GM12864 (cell line): ENCODE measurements at regions not wholly inside any gene's neighbourhood (a gene's known extent, or its start where the extent isn't known, plus 50 kb on each side); places are given as distances from the start of the nearest gene placed in this dataset.

Experiments used
- DNase-seq: peaks from one replicate; pipeline ENCODE4 v3.0.0-alpha.2; 2011; ENCODE audit warnings: low read depth
- H3K4me3 ChIP-seq: 2 replicates; pipeline ENCODE4 v1.5.1; 2011; ENCODE audit warnings: mild to moderate bottlenecking, low read depth, low read length, control low read depth
- TF ChIP-seq, protein P1 (sequence below): IDR thresholded peaks from 2 replicates; pipeline ENCODE4 v1.5.1; 2011; ENCODE audit warnings: low read depth, mild to moderate bottlenecking, moderate library complexity, low read length, control low read depth, inconsistent platforms; ENCODE audit errors: missing control alignments

DNA sequence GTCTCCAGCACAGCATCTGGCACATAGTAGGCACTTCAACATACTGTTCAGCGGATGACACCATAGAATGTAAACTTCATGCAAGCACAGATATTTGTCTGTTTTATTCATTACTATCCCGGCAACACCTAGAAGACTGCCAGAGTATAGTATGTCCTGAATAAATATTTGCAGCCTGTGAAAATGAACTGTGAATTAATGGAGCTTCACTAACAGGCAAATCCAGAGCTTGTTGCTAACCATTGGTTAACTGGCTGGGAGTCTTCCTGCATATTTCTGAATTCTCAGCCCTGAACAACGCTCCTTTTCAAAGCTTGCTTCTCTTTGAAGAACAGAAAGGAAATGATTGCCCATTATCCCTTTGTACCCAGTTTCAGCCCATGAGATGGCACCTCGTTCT, 243.3 kb upstream of the CRY1 start:
- TF ChIP-seq, protein P1, sequence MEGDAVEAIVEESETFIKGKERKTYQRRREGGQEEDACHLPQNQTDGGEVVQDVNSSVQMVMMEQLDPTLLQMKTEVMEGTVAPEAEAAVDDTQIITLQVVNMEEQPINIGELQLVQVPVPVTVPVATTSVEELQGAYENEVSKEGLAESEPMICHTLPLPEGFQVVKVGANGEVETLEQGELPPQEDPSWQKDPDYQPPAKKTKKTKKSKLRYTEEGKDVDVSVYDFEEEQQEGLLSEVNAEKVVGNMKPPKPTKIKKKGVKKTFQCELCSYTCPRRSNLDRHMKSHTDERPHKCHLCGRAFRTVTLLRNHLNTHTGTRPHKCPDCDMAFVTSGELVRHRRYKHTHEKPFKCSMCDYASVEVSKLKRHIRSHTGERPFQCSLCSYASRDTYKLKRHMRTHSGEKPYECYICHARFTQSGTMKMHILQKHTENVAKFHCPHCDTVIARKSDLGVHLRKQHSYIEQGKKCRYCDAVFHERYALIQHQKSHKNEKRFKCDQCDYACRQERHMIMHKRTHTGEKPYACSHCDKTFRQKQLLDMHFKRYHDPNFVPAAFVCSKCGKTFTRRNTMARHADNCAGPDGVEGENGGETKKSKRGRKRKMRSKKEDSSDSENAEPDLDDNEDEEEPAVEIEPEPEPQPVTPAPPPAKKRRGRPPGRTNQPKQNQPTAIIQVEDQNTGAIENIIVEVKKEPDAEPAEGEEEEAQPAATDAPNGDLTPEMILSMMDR, result no peak
- no peak for DNase-seq
- H3K4me3 ChIP-seq, result no peak overlapping the region

DNA sequence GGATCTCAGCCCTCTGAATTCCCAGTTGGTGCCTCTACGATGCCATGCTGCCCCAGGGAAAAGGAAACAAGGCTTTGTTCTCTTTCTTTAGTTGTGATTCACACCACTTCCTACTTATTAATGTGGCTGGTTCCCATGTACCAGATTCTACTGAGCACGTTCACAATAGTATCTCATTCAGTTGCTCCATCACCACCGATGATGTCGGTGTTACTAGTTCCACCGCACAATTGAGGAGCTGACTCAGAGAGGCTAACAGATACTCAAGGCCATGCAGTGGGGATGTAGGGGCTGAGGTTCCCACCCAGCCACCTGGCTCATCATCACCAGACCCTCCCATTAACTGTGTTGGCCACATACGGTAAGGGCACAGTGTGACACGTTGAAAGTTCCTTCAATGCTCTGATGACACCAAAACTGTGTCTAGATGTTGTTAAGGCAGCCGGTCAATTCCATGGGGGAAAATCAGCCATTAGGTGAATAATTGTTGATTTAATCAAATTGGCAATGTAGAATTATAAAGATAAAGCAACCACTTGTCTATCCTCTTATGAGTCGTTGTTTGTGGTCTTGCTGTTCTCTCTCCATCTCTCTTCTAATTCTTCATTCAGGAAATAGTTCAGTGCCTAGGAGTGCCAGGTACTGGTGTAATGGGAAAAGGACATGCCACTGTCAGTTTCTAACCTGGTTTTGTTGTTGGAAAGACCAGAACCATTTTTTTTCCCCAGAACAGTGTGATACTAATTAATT, 244.2 kb upstream of the CRY1 start:
- TF ChIP-seq, protein P1, result no peak
- no peak overlapping the region for H3K4me3 ChIP-seq
- no peak for DNase-seq

DNA sequence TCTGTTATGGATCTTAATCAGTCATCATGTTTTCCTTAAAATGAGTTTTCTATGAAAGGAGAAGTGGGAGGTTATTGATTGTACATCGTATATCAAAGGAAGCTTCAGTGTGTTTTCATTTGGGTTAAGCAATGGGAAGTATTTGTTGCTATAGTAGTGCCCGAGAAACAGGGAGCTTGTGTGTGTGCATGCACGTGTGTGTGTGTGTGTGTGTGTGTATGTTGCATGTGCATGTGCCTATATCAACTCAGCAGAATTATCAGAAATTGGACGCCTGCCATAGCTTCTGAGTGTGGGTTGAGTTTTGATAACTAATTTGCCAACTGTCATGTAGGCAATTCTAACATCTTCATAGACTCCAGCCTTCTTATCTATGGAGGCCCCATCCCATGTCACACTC, 246.1 kb upstream of the CRY1 start:
- no peak for DNase-seq
- TF ChIP-seq, protein P1, result no peak

DNA sequence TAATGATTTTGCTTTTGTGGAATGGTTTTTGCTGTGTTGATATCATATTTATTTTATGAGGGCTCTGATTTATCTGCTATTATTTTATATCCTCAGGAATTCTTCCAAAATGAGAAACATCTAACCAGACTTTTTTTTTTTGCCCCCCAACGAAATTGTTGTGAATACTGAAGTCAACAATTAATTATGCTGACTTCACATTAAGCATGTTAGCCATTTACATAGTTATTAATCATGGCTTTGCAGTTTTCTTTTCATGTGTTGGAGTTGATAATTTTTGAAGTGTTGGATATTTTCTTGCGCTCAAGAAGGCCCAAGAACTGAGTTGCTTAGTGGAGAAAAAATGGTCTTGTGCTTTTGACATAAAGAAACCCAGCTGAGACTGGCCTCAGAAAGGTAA, 246.6 kb upstream of the CRY1 start:
- TF ChIP-seq, protein P1, result no peak
- H3K4me3 ChIP-seq, result no peak overlapping the region
- no peak for DNase-seq

More for the DNA sequence above, 246.1 kb upstream of the CRY1 start:
- H3K4me3 ChIP-seq, result no peak overlapping the region

DNA sequence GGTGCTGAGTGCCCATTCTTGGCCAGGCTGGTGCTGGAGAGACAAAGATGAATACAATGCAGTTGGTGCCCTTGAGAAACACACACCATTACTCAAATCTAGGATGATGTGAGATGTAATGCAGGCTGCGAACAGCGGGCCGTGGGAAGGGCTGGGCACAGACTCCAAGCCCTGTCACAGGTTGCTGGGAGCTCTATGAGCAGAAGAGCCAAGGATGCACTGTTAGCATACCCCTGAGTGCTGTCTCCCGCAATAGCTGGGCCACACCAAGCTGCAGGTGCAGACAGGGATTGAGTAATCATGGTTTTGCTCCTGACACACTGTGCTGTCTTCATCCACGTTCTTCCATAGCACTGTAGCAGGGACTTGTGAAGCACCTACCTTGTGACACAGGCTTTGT, 247.5 kb upstream of the CRY1 start:
- no peak for DNase-seq
- TF ChIP-seq, protein P1, result no peak
- no peak overlapping the region for H3K4me3 ChIP-seq

DNA sequence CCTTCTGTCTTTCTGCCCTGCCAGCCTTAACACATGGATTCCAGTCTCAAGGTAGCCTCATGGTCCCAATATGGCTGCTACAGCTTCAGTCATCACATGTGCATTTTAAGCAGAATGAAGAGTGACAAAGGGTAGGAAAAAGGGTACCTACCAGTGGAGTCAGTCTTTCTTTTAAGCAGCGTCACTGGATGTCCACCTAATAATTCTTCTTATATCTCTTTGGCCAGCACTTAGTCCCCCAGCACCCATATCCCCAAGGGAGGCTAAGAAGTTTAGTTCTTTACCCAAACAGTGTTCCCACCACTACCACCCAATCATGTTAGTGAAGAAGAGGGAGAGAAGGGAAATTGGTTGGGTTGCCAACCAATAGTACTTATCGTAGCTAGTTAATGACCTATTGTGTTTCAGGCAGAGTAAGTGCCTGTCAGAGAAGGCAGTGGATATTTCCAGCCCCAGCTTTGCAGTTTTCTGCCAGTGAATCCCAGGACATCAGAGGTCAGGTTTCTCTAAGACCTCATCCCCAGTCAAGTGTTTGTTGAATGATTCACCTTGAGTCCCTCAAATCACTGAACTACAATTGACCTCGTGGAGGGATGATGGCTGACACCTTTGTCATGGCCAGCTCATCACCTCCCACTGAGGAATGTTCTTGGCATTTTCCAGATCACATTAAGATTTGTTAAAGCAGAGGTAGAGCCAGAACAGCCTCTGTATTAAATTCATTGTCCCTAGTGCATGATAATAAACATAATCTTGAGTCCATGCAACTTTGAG, 250.9 kb upstream of the CRY1 start:
- DNase-seq, result no peak
- TF ChIP-seq, protein P1, result no peak
- H3K4me3 ChIP-seq, result no peak overlapping the region
